ENCODE measurements at regions not wholly inside any gene's neighbourhood (a gene's known extent, or its start where the extent isn't known, plus 50 kb on each side); places are given as distances from the start of the nearest gene placed in this dataset.

DNA sequence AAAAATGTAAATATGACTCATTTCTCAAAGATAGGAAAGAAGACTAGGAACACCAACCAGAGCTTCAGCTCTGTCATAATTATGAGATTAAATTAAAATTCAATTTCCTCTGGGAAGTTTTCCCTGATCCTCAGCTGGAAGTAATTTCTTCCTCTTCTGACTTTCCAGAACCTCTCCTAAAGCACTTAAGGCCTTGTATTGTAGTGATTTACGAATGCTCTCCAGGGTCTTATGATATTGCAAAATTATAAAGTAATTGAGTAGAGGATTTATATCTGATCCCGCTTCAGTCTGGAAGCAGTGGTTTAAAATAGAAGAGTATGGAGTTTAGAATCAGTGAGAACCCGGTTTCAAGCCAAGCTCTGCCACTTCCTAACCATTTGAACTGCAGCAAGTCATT lies 279.8 kb downstream of the ZPLD1 start:
- H2BK15ac ChIP-seq (ENCODE audit: low read length), result no peak overlapping the region
- WGBS, 2 experiments (ENCODE audit: extremely low coverage in 1 of 2, insufficient coverage in 1 of 2, insufficient read length in 1 of 2, insufficient replicate concordance in 2 of 2, low coverage in 1 of 2, low lambda C conversion rate in 2 of 2, missing lambda C conversion rate in 1 of 2), result 88% methylated on average over 3 of the region's 3 CpGs; no CpG with 5 or more reads in 1 of the 2 experiments
- no peaks in the 10 kb centered on the region for H4K20me1 ChIP-seq (replicated peaks in 1 of 2; ENCODE audit: control insufficient read depth in 1 of 2, insufficient read depth in 2 of 2, low read length in 2 of 2)
- H2BK120ac ChIP-seq (replicated peaks; ENCODE audit: low read depth, low read length), result no peak overlapping the region
- no peak overlapping the region for H4K91ac ChIP-seq (replicated peaks; ENCODE audit: insufficient read length, low read length)
- H3K4ac ChIP-seq (replicated peaks; ENCODE audit: insufficient read length, low read depth, low read length), result no peak overlapping the region
- no peaks in the 10 kb centered on the region for H3K36me3 ChIP-seq (ENCODE audit: control insufficient read depth in 2 of 4, insufficient read depth in 4 of 4, low read length in 3 of 4)
- no peaks in the 10 kb centered on the region for H3K79me1 ChIP-seq (ENCODE audit: low read depth, low read length)
- no peak overlapping the region for H2AK5ac ChIP-seq (ENCODE audit: low read depth, low read length)
- H4K5ac ChIP-seq (ENCODE audit: insufficient read length, low read depth, low read length), result no peak overlapping the region
- no peak overlapping the region for H2BK5ac ChIP-seq (ENCODE audit: low read depth, low read length)
- DNase-seq (ENCODE audit: low read depth in 1 of 2, low spot score in 2 of 2), result no peak
- no peak overlapping the region for H3K56ac ChIP-seq (replicated peaks; ENCODE audit: insufficient read length, low read depth, low read length)
- H3K23ac ChIP-seq (ENCODE audit: insufficient read length), result no peak overlapping the region
- H3K9ac ChIP-seq (replicated peaks in 1 of 4; ENCODE audit: extremely low read depth in 1 of 4, low read depth in 3 of 4, low read length in 3 of 4), result no peak overlapping the region
- H2BK20ac ChIP-seq (ENCODE audit: low read length), result no peak overlapping the region
- no peak overlapping the region for H3K4me2 ChIP-seq (ENCODE audit: insufficient read depth in 1 of 2, low read depth in 2 of 2, low read length in 2 of 2)
- no peak overlapping the region for H3K14ac ChIP-seq (ENCODE audit: insufficient read length)
- H3K4me3 ChIP-seq (ENCODE audit: extremely low read depth in 1 of 4, insufficient read depth in 2 of 4, low read depth in 3 of 4, low read length in 4 of 4), result no peak overlapping the region
- ChIA-PET CTCF (ENCODE audit: partially characterized antibody) (no interaction called here), POLR2A (ENCODE audit: partially characterized antibody) (no interaction called here)
- H3K9me3 ChIP-seq (ENCODE audit: insufficient read depth in 2 of 2, low read depth in 1 of 2, low read length in 1 of 2), result no peaks in the 10 kb centered on the region
- no peak overlapping the region for H4K8ac ChIP-seq (ENCODE audit: extremely low read depth, insufficient read depth, low read length)
- no peak for FAIRE-seq
- no peak overlapping the region for H2AFZ ChIP-seq (ENCODE audit: low read length)
- H2BK12ac ChIP-seq (ENCODE audit: low read depth, low read length), result no peak overlapping the region
- no peaks in the 10 kb centered on the region for H3K27me3 ChIP-seq (replicated peaks in 1 of 4; ENCODE audit: control insufficient read depth in 3 of 4, extremely low read depth in 1 of 4, insufficient read depth in 3 of 4, low read length in 3 of 4)
- H3K79me2 ChIP-seq (ENCODE audit: control insufficient read depth in 1 of 2, insufficient read depth in 2 of 2, low read length in 2 of 2), result no peaks in the 10 kb centered on the region
- no peaks in the 10 kb centered on the region for H3K23me2 ChIP-seq (ENCODE audit: low read depth, low read length)
- H3K4me1 ChIP-seq (replicated peaks in 1 of 4; ENCODE audit: control insufficient read depth in 3 of 4, insufficient read depth in 4 of 4, low read length in 3 of 4), result no peaks in the 10 kb centered on the region
- no peak overlapping the region for H3K18ac ChIP-seq (ENCODE audit: extremely low read depth, low read length)
- H3K27ac ChIP-seq (ENCODE audit: low read depth, low read length), result no peak overlapping the region
- TF ChIP-seq CEBPB (IDR thresholded peaks at IDR 0.05; ENCODE audit: low read depth, low read length) (no peak), HDAC2 (IDR thresholded peaks at IDR 0.05; ENCODE audit: borderline replicate concordance in 1 of 2, low read depth in 2 of 2, low read length in 2 of 2) (no peak), BCL11A (IDR thresholded peaks at IDR 0.05; ENCODE audit: low read depth in 2 of 2, low read length in 2 of 2) (no peak)
